ENCODE measurements at regions not wholly inside any gene's neighbourhood (a gene's known extent, or its start where the extent isn't known, plus 50 kb on each side); places are given as distances from the start of the nearest gene placed in this dataset.

DNA sequence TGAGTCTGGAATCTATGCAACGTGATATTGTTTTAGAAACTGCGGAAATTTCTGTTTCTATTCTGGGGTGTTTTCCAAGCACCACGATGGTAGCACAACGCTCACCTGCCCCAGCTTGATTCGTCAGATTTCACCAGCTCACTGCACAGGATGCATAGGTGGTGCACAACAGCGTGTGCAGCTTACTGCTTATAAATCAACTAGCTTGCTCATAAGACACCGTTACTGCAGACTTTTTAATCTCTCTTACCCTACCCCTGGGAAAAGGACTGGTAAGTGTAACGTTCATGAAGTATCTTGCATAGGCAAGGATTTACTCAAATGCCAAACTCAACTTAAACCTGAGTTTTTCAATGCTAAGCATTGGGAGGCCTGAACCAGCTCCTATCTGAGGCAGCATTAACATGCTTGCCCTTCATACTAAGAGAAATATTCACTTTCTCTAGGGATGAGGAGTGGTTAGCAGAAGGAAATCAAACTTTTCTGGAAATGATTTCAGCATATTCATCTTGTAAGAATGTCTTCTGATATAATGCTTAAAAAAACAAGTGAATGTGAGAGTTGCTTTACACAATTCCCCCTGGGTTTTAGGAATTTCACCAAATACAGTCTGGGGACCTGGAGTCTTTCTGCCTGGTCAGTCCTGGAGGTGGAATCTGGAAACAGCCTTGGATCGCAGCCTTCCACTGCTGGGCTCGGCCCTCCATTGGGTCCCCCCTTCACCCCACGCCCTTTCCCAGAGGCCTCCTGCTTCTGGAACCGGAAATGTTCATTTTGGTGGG, 100.6 kb downstream of the DACT2 start:
- TF ChIP-seq, protein P1, sequence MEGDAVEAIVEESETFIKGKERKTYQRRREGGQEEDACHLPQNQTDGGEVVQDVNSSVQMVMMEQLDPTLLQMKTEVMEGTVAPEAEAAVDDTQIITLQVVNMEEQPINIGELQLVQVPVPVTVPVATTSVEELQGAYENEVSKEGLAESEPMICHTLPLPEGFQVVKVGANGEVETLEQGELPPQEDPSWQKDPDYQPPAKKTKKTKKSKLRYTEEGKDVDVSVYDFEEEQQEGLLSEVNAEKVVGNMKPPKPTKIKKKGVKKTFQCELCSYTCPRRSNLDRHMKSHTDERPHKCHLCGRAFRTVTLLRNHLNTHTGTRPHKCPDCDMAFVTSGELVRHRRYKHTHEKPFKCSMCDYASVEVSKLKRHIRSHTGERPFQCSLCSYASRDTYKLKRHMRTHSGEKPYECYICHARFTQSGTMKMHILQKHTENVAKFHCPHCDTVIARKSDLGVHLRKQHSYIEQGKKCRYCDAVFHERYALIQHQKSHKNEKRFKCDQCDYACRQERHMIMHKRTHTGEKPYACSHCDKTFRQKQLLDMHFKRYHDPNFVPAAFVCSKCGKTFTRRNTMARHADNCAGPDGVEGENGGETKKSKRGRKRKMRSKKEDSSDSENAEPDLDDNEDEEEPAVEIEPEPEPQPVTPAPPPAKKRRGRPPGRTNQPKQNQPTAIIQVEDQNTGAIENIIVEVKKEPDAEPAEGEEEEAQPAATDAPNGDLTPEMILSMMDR (conservative IDR thresholded peaks at IDR 0.05): no peak
- H3K27me3 ChIP-seq (ENCODE audit: insufficient read depth, low read length): no peaks in the 10 kb centered on the region
- no peaks in the 10 kb centered on the region for H3K9me3 ChIP-seq (ENCODE audit: control insufficient read depth, low read depth, low read length)
- no peak overlapping the region for H2AK5ac ChIP-seq (ENCODE audit: insufficient read length, low read length)
- no peak overlapping the region for H3K56ac ChIP-seq (ENCODE audit: insufficient read length, low read depth, low read length)
- H3K36me3 Mint-ChIP-seq (ENCODE audit: insufficient read depth in 1 of 3, low read depth in 3 of 3): no peaks in the 10 kb centered on the region; a peak in 1 of 7 replicates
- no peak overlapping the region for H3K4me2 ChIP-seq (ENCODE audit: insufficient read depth, insufficient read length, low read length)
- no peak overlapping the region for H3K14ac ChIP-seq (ENCODE audit: insufficient read depth, low read length)
- no peak overlapping the region for H2AFZ ChIP-seq (ENCODE audit: low read length)
- H3K18ac ChIP-seq (ENCODE audit: insufficient read length, low read depth, low read length): no peak overlapping the region
- WGBS (ENCODE audit: extremely low coverage, insufficient read length, low lambda C conversion rate): no CpG with 5 or more reads among the region's 12 CpGs
- no peak overlapping the region for H3K23ac ChIP-seq (ENCODE audit: insufficient read length, low read depth, low read length)
- no peak overlapping the region for H4K91ac ChIP-seq (ENCODE audit: insufficient read length, low read depth, low read length)
- H2BK20ac ChIP-seq (ENCODE audit: low read depth, low read length, poor library complexity, severe bottlenecking): no peak overlapping the region
- no peak overlapping the region for H3K27ac Mint-ChIP-seq
- no peaks in the 10 kb centered on the region for H4K20me1 ChIP-seq (ENCODE audit: control insufficient read depth, insufficient read depth, insufficient read length)
- H3K27ac ChIP-seq (ENCODE audit: insufficient read length, low read depth, low read length): no peak overlapping the region
- H3K9ac ChIP-seq (ENCODE audit: extremely low read depth, insufficient read length, low read length): no peak overlapping the region
- no peaks in the 10 kb centered on the region for H3K23me2 ChIP-seq (ENCODE audit: insufficient read length, low read depth, low read length, poor library complexity, severe bottlenecking)
- no peak overlapping the region for H2BK15ac ChIP-seq (ENCODE audit: low read depth, low read length)
- H4K8ac ChIP-seq (replicated peaks; ENCODE audit: insufficient read length, low read depth, low read length): no peak overlapping the region
- peaks cover 15% of the 10 kb centered on the region for H3K27me3 Mint-ChIP-seq (ENCODE audit: low read depth)
- H3K79me2 ChIP-seq (ENCODE audit: insufficient read depth, low read length): no peaks in the 10 kb centered on the region
- no peaks in the 10 kb centered on the region for H3K9me3 Mint-ChIP-seq
- no peak overlapping the region for H3K4me3 Mint-ChIP-seq
- H2BK120ac ChIP-seq (ENCODE audit: low read depth, low read length, poor library complexity, severe bottlenecking): no peak overlapping the region
- H3K79me1 ChIP-seq (ENCODE audit: insufficient read depth, low read depth, low read length, poor library complexity, severe bottlenecking): no peaks in the 10 kb centered on the region
- H3K4me1 Mint-ChIP-seq: peaks cover 27 to 32% of the 10 kb centered on the region in 2 experiments
- peaks cover 3% of the 10 kb centered on the region; the same call in 1 of the 2 replicates for H3K4me1 ChIP-seq (ENCODE audit: insufficient read depth, low read length)
- no peak overlapping the region for H4K5ac ChIP-seq (ENCODE audit: insufficient read length, low read depth, low read length)
- no peak for DNase-seq
- H2BK5ac ChIP-seq (ENCODE audit: insufficient read length, low read length): no peak overlapping the region
- no peak overlapping the region for H3T11ph ChIP-seq (ENCODE audit: low read length)
- no peak overlapping the region for H3K4ac ChIP-seq (ENCODE audit: low read depth, low read length)
- no peak overlapping the region for H2BK12ac ChIP-seq (ENCODE audit: insufficient read length, low read depth, low read length)
